SKM-1 treated with dmso at 0.1 percent for 144 hours (cell line): ENCODE measurements at regions not wholly inside any gene's neighbourhood (a gene's known extent, or its start where the extent isn't known, plus 50 kb on each side); places are given as distances from the start of the nearest gene placed in this dataset.

Experiments
- DNase-seq: peaks from one replicate; lab custom pipeline; 2025; ENCODE audit not compliant: unreplicated experiment; lab: John Stamatoyannopoulos, UW

GRCh38 chr13:31925079-31925478 is 106.5 kb upstream of the FRY start:
- no peak for DNase-seq

GRCh38 chr13:31927219-31927653 is 104.3 kb upstream of the FRY start:
- no peak for DNase-seq

GRCh38 chr13:31929031-31929770 is 102.4 kb upstream of the FRY start:
- no peak for DNase-seq

GRCh38 chr13:31930490-31930889 is 101.1 kb upstream of the FRY start:
- no peak for DNase-seq

GRCh38 chr13:31930901-31931522 is 100.6 kb upstream of the FRY start:
- no peak for DNase-seq

- no peak for DNase-seq
Observed at GRCh38 chr13:31937436-31937835, 94.1 kb upstream of the FRY start.

GRCh38 chr13:31940076-31940475 is 91.5 kb upstream of the FRY start:
- no peak for DNase-seq

GRCh38 chr13:31943591-31943990 is 88.0 kb upstream of the FRY start:
- DNase-seq: no peak

- DNase-seq: no peak
Observed at GRCh38 chr13:31944262-31945160, 87.1 kb upstream of the FRY start.

GRCh38 chr13:31945202-31945961 is 86.2 kb upstream of the FRY start:
- peak; percentile 20 for DNase-seq

GRCh38 chr13:31946091-31946770 is 85.3 kb upstream of the FRY start:
- no peak for DNase-seq

GRCh38 chr13:31947105-31947504 is 84.5 kb upstream of the FRY start:
- no peak for DNase-seq

GRCh38 chr13:31947506-31947905 is 84.1 kb upstream of the FRY start:
- DNase-seq: no peak

- peak; percentile 10 for DNase-seq
Observed at GRCh38 chr13:31949486-31949885, 82.1 kb upstream of the FRY start.

- DNase-seq: peak; percentile 58
Observed at GRCh38 chr13:31950111-31950815, 81.3 kb upstream of the FRY start.

GRCh38 chr13:31951215-31951678 is 80.3 kb upstream of the FRY start:
- DNase-seq: peak; percentile 98

GRCh38 chr13:31952641-31953380 is 78.8 kb upstream of the FRY start:
- no peak for DNase-seq

GRCh38 chr13:31955101-31955500 is 76.5 kb upstream of the FRY start:
- no peak for DNase-seq

- DNase-seq: no peak
Observed at GRCh38 chr13:31955741-31956140, 75.8 kb upstream of the FRY start.
